ENCODE measurements at regions not wholly inside any gene's neighbourhood (a gene's known extent, or its start where the extent isn't known, plus 50 kb on each side); places are given as distances from the start of the nearest gene placed in this dataset.

GRCh38 chr5:3299441-3299840, 296.2 kb upstream of the IRX1 start:
- Histone ChIP-seq H3K9me2 (ENCODE audit: insufficient read depth) (no peaks in the 10 kb centered on the region), H2AFZ (no peak overlapping the region), H3K36me3 (ENCODE audit: insufficient read depth) (no peaks in the 10 kb centered on the region), H3K79me2 (replicated peaks; ENCODE audit: insufficient read depth) (no peaks in the 10 kb centered on the region), H3K4me1 (ENCODE audit: insufficient read depth) (peaks cover 3% of the 10 kb centered on the region; the same call in 1 of the 2 replicates), H3K4me2 (no peak overlapping the region), H4K20me1 (replicated peaks; ENCODE audit: insufficient read depth) (no peaks in the 10 kb centered on the region), H3F3A (replicated peaks; ENCODE audit: low read depth) (no peaks in the 10 kb centered on the region), H3K27ac (ENCODE audit: low read depth) (no peak overlapping the region), H3K27me3 (ENCODE audit: insufficient read depth) (no peaks in the 10 kb centered on the region), H3K4me3 (no peak overlapping the region)
- Mint-ChIP-seq H3K4me3 (no peak overlapping the region), H3K27ac (no peak overlapping the region), H3K36me3 (ENCODE audit: low read depth) (no peaks in the 10 kb centered on the region), H3K27me3 (ENCODE audit: insufficient read depth, low read depth, poor library complexity) (peaks cover 5% of the 10 kb centered on the region), H3K9me3 (peaks cover 5% of the 10 kb centered on the region; the same call in 2 of the 3 replicates), H3K4me1 (peaks cover 11% of the 10 kb centered on the region)
- DNase-seq (ENCODE audit: low spot score) (no peak), ATAC-seq (no peak)
- TF ChIP-seq CTCF (conservative IDR thresholded peaks at IDR 0.05; ENCODE audit: low read depth in 2 of 2) (no peak), CREB1 (CRISPR knock-in tag; IDR thresholded peaks at IDR 0.05; ENCODE audit: low read depth) (no peak), NANOG (IDR thresholded peaks at IDR 0.05; ENCODE audit: borderline replicate concordance) (no peak), POLR2AphosphoS5 (IDR thresholded peaks at IDR 0.05; ENCODE audit: low read depth) (no peak), ZNF331 (CRISPR knock-in tag; IDR thresholded peaks at IDR 0.05; ENCODE audit: low read depth) (no peak), JUNB (IDR thresholded peaks at IDR 0.05; ENCODE audit: unreplicated experiment) (no peak), ZNF462 (CRISPR knock-in tag; IDR thresholded peaks at IDR 0.05) (no peak), ZNF114 (CRISPR knock-in tag; IDR thresholded peaks at IDR 0.05) (no peak), REST (IDR thresholded peaks at IDR 0.05; ENCODE audit: unreplicated experiment) (no peak), ETS1 (IDR thresholded peaks at IDR 0.05) (no peak), EZH2phosphoT487 (IDR thresholded peaks at IDR 0.05; ENCODE audit: unreplicated experiment) (no peak), EZH2 (IDR thresholded peaks at IDR 0.05; ENCODE audit: low read depth, unreplicated experiment) (no peak), STAT1 (IDR thresholded peaks at IDR 0.05; ENCODE audit: unreplicated experiment) (no peak)
